Endothelial cell (in vitro differentiated cells): ENCODE measurements at regions not wholly inside any gene's neighbourhood (a gene's known extent, or its start where the extent isn't known, plus 50 kb on each side); places are given as distances from the start of the nearest gene placed in this dataset.

Experiments used
- DNase-seq: peaks from one replicate; pipeline ENCODE4 v3.0.0; 2021; ENCODE audit warnings: low spot score
- H3K27ac Mint-ChIP-seq: one replicate; pipeline ENCODE4 v1.8.0; 2021; ENCODE audit warnings: mixed read lengths, inconsistent platforms; ENCODE audit not compliant: unreplicated experiment
- H3K27me3 Mint-ChIP-seq: one replicate; pipeline ENCODE4 v1.8.0; 2021; ENCODE audit warnings: mild to moderate bottlenecking, moderate library complexity, mixed read lengths, inconsistent platforms; ENCODE audit not compliant: unreplicated experiment
- H3K36me3 Mint-ChIP-seq: one replicate; pipeline ENCODE4 v1.8.0; 2021; ENCODE audit warnings: mild to moderate bottlenecking, low read depth, mixed read lengths, inconsistent platforms; ENCODE audit not compliant: unreplicated experiment
- H3K4me1 Mint-ChIP-seq: one replicate; pipeline ENCODE4 v1.8.0; 2021; ENCODE audit warnings: mild to moderate bottlenecking, mixed read lengths, inconsistent platforms; ENCODE audit not compliant: unreplicated experiment
- H3K4me3 Mint-ChIP-seq: one replicate; pipeline ENCODE4 v1.8.0; 2021; ENCODE audit warnings: mild to moderate bottlenecking, mixed read lengths, inconsistent platforms; ENCODE audit not compliant: unreplicated experiment
- H3K9me3 Mint-ChIP-seq: one replicate; pipeline ENCODE4 v1.8.0; 2021; ENCODE audit warnings: mixed read lengths, inconsistent platforms; ENCODE audit not compliant: unreplicated experiment
- TF ChIP-seq, protein P1 (sequence below): fragments of 200-600 bp; sonication (generic); IDR thresholded peaks from one replicate; pipeline ENCODE4 v1.5.0; 2021; ENCODE audit warnings: antibody characterized with exemption; ENCODE audit not compliant: unreplicated experiment

DNA sequence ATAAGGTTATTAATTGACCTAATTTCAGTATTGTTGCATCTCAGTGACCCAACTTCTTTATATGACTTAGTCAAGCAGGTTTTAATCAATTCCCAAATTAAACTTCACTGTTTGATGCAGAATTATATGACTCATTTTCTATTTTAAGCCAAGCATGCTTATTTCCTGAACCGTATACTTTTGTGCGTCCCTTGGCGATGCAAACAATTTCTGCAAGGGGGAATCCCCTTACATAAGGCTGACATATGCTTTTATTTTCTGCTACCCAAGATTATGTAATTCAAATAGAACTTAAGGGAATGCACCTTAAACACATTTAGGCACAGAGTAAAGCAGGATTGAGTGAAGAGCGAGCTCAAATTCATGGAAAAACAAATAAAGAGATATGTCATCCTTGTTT is 303.9 kb downstream of the PDCD6IP start:
- H3K4me1 Mint-ChIP-seq, result peaks cover 4% of the 10 kb centered on the region
- no peaks in the 10 kb centered on the region for H3K9me3 Mint-ChIP-seq
- no peaks in the 10 kb centered on the region for H3K36me3 Mint-ChIP-seq
- H3K27me3 Mint-ChIP-seq, result peaks cover 3% of the 10 kb centered on the region
- TF ChIP-seq, protein P1, sequence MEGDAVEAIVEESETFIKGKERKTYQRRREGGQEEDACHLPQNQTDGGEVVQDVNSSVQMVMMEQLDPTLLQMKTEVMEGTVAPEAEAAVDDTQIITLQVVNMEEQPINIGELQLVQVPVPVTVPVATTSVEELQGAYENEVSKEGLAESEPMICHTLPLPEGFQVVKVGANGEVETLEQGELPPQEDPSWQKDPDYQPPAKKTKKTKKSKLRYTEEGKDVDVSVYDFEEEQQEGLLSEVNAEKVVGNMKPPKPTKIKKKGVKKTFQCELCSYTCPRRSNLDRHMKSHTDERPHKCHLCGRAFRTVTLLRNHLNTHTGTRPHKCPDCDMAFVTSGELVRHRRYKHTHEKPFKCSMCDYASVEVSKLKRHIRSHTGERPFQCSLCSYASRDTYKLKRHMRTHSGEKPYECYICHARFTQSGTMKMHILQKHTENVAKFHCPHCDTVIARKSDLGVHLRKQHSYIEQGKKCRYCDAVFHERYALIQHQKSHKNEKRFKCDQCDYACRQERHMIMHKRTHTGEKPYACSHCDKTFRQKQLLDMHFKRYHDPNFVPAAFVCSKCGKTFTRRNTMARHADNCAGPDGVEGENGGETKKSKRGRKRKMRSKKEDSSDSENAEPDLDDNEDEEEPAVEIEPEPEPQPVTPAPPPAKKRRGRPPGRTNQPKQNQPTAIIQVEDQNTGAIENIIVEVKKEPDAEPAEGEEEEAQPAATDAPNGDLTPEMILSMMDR, result no peak
- H3K4me3 Mint-ChIP-seq, result no peak overlapping the region
- H3K27ac Mint-ChIP-seq, result no peak overlapping the region
- DNase-seq, result no peak

DNA sequence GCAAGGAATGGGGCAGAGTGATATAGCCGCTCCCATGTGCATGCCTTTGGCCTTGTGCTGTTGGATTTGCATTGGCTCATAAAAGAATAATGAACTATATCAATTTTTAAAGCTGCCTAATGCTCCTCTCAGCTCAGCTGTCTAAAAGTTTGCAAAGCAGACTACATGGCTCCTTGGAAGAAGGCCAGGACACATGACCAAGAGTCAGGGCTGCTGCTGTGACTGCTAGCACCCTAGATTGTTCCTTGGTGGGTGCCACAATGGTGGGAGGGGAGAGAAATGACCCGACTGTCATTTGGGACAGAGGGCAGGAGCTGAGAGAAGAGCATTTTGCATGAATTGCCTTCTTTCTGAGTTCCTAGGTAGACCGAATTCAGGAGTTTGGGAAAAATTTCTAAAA is 307.9 kb downstream of the PDCD6IP start:
- TF ChIP-seq, protein P1, result no peak
- no peak overlapping the region for H3K27ac Mint-ChIP-seq
- no peak overlapping the region for H3K4me3 Mint-ChIP-seq
- H3K4me1 Mint-ChIP-seq, result peaks cover 4% of the 10 kb centered on the region
- H3K27me3 Mint-ChIP-seq, result peaks cover 1% of the 10 kb centered on the region
- no peak for DNase-seq
- no peaks in the 10 kb centered on the region for H3K9me3 Mint-ChIP-seq
- H3K36me3 Mint-ChIP-seq, result no peaks in the 10 kb centered on the region

- Mint-ChIP-seq H3K36me3 (no peaks in the 10 kb centered on the region), H3K27me3 (peaks cover 1% of the 10 kb centered on the region)
- peak; percentile 70 for DNase-seq
Measured at GRCh38 chr3:34106879-34107278, 308.4 kb downstream of the PDCD6IP start.

DNA sequence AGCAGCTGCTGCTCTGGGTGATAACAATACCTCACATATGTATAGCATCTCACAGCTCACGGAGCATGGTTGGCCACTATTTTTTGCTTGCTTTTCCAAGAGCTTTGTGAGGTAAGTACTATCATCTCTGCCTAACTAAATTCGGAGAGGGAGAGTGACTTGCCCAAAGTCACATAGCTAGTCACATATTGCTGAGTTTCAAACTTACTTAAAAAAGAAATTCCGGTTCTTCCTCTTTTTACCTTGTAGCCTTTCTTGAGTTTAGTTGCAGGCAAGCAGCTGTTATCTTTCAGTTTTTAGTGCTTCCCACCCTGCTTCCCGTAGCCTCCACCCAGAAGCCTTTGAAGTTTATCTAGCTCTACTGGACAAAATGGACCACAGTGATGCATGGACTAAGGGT is 309.2 kb downstream of the PDCD6IP start:
- H3K9me3 Mint-ChIP-seq, result no peaks in the 10 kb centered on the region
- H3K36me3 Mint-ChIP-seq, result no peaks in the 10 kb centered on the region
- no peak overlapping the region for H3K27ac Mint-ChIP-seq
- TF ChIP-seq, protein P1, result no peak
- H3K4me1 Mint-ChIP-seq, result peaks cover 4% of the 10 kb centered on the region
- no peak for DNase-seq
- H3K4me3 Mint-ChIP-seq, result no peak overlapping the region
- H3K27me3 Mint-ChIP-seq, result peaks cover 1% of the 10 kb centered on the region

More at GRCh38 chr3:34106879-34107278, 308.4 kb downstream of the PDCD6IP start:
- TF ChIP-seq, protein P1, result peak; percentile 71
- Mint-ChIP-seq H3K9me3 (no peaks in the 10 kb centered on the region), H3K27ac (no peak overlapping the region), H3K4me3 (no peak overlapping the region), H3K4me1 (peaks cover 4% of the 10 kb centered on the region)

- no peaks in the 10 kb centered on the region for H3K9me3 Mint-ChIP-seq
- DNase-seq, result no peak
- no peaks in the 10 kb centered on the region for H3K36me3 Mint-ChIP-seq
- no peak overlapping the region for H3K27ac Mint-ChIP-seq
- H3K27me3 Mint-ChIP-seq, result peaks cover 1% of the 10 kb centered on the region
- no peaks in the 10 kb centered on the region for H3K4me1 Mint-ChIP-seq
- TF ChIP-seq, protein P1, result no peak
- H3K4me3 Mint-ChIP-seq, result no peak overlapping the region
Measured at GRCh38 chr3:34109021-34109420, 310.6 kb downstream of the PDCD6IP start.
